Gastrocnemius medialis (tissue), 4 donors: ENCODE measurements at regions not wholly inside any gene's neighbourhood (a gene's known extent, or its start where the extent isn't known, plus 50 kb on each side); places are given as distances from the start of the nearest gene placed in this dataset.

Experiments
- POLR2A ChIP-seq, 2 donors: fragments of 450-650 bp; IDR thresholded peaks; one replicate each; pipeline ENCODE4 v1.6.1; 2017; ENCODE audit warnings: antibody characterized with exemption in 2 of 2, mild to moderate bottlenecking in 2 of 2, moderate library complexity in 2 of 2
- TF ChIP-seq, protein P1 (sequence below), 5 experiments: fragments of 450-650 bp in 3 of 5; fragments of 200-600 bp in 2 of 5; sonication (generic) in 2 of 5; IDR thresholded peaks in 4 of 5; conservative IDR thresholded peaks in 1 of 5; 1 replicate in 4 of 5; 2 replicates in 1 of 5; pipeline ENCODE4 v1.5.1; 2016 to 2019; ENCODE audit warnings: antibody characterized with exemption in 5 of 5, mild to moderate bottlenecking in 3 of 5, moderate library complexity in 3 of 5

DNA sequence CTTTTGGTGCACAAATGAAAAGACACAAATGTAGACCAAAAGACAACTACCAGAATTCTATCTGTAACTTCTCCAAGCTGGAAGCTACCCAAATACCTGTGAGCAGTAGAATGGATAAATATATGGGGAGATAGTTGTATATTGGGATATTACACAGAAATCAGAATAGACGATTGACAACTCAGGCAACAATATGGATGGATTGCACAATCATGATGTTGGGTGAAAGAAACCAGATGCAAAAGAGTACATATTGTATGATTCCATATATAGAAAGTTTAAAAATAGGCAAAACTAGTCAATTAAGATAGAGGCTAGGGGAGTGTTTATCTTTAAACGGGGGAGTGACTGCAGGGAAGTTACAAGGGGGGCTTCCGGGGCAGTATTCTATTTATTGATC is 77.5 kb upstream of the NKD1 start:
- TF ChIP-seq POLR2A (IDR thresholded peaks at IDR 0.05): no peak
- TF ChIP-seq, protein P1, sequence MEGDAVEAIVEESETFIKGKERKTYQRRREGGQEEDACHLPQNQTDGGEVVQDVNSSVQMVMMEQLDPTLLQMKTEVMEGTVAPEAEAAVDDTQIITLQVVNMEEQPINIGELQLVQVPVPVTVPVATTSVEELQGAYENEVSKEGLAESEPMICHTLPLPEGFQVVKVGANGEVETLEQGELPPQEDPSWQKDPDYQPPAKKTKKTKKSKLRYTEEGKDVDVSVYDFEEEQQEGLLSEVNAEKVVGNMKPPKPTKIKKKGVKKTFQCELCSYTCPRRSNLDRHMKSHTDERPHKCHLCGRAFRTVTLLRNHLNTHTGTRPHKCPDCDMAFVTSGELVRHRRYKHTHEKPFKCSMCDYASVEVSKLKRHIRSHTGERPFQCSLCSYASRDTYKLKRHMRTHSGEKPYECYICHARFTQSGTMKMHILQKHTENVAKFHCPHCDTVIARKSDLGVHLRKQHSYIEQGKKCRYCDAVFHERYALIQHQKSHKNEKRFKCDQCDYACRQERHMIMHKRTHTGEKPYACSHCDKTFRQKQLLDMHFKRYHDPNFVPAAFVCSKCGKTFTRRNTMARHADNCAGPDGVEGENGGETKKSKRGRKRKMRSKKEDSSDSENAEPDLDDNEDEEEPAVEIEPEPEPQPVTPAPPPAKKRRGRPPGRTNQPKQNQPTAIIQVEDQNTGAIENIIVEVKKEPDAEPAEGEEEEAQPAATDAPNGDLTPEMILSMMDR (IDR thresholded peaks at IDR 0.05 in 4 of 5, conservative IDR thresholded peaks at IDR 0.05 in 1 of 5): no peak
